Astrocyte of the cerebellum (primary cell): ENCODE measurements at regions not wholly inside any gene's neighbourhood (a gene's known extent, or its start where the extent isn't known, plus 50 kb on each side); places are given as distances from the start of the nearest gene placed in this dataset.
A peak's percentile ranks its signal among the peaks of the same experiment; 100 is the strongest.

Source experiments
- DNase-seq: peaks from one replicate; pipeline ENCODE4 v3.0.0-alpha.2; 2011; ENCODE audit warnings: low read depth
- H3K4me3 ChIP-seq: 2 replicates; pipeline ENCODE4 v1.5.1; 2011; ENCODE audit warnings: mild to moderate bottlenecking, low read depth, low read length, moderate library complexity
- CTCF ChIP-seq: IDR thresholded peaks from 2 replicates; pipeline ENCODE4 v1.5.1; 2012; ENCODE audit warnings: low read length, low read depth, moderate library complexity, mild to moderate bottlenecking; ENCODE audit errors: missing control alignments
- in situ Hi-C: cut with HindIII; loops from 2 replicates; pipeline ENCODE4 v1.10.0; 2017; ENCODE audit warnings: low sequenced_read_pairs

- DNase-seq: no peak
- in situ Hi-C loops: no loop called here
- no peak overlapping the region for H3K4me3 ChIP-seq
- TF ChIP-seq CTCF: no peak
These were observed 701.2 kb upstream of the FBXO33 start for GRCh38 chr14:40133463-40133862.

- in situ Hi-C loops: no loop called here
- H3K4me3 ChIP-seq: no peak overlapping the region
- DNase-seq: no peak
- TF ChIP-seq CTCF: no peak
These were observed 696.9 kb upstream of the FBXO33 start for GRCh38 chr14:40129159-40129558.

GRCh38 chr14:40123816-40124215 lies 691.6 kb upstream of the FBXO33 start:
- TF ChIP-seq CTCF: no peak
- no peak overlapping the region for H3K4me3 ChIP-seq
- in situ Hi-C loops: no loop called here
- DNase-seq: peak; percentile 16

- peak; percentile 47 for DNase-seq
- in situ Hi-C loops: no loop called here
- H3K4me3 ChIP-seq: no peak overlapping the region
- no peak for TF ChIP-seq CTCF
These were observed 690.9 kb upstream of the FBXO33 start for GRCh38 chr14:40122968-40123648.

- no peak for DNase-seq
- no peak overlapping the region for H3K4me3 ChIP-seq
- in situ Hi-C loops: no loop called here
- TF ChIP-seq CTCF: no peak
These were observed 687.5 kb upstream of the FBXO33 start for GRCh38 chr14:40119765-40120164.

GRCh38 chr14:40119321-40119720 lies 687.1 kb upstream of the FBXO33 start:
- no peak for TF ChIP-seq CTCF
- peak; percentile 8 for DNase-seq
- in situ Hi-C loops: no loop called here
- no peak overlapping the region for H3K4me3 ChIP-seq
